ENCODE measurements at regions not wholly inside any gene's neighbourhood (a gene's known extent, or its start where the extent isn't known, plus 50 kb on each side); places are given as distances from the start of the nearest gene placed in this dataset.

DNA sequence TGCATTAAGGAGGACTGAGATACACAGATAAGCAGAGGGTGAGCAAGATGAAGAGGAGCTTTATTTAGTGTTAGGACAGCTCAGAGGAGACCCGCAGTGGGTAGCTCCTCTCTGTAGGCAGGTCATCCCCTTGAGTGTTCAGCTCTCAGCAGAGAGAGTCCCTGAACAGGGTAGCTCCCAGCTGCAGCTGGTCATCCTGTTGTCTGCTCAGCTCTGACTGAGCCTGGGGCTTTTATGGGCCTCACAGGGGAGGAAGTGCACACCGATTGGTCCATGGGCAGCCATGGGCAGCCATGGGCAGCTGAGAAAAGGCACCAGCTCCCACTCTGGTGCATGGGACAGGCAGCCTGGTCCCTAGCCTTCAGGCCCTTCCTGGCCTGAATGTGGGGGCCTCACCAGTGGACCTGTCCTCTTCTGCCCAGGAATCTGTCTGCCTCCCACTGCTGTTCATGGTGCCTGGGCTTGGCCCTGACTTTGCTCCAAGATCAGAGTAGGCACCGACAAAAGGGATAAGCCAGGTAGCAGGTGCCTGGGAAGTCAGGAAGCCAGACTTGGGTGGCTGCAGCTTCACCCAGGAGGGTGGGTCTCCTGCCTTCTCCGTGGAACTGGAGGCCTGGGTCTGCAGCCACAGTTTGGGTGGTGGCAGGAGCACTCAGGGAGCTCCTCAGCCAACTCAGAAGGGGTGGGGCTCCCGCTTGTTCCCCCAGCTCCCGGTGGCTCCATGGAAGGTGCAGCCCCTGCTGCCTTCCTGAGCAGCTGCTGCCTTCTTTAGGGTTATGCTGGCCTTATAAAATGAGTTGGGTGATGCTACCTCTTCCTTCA lies 54.7 kb downstream of the MYEOV start:
- DNase-seq (ENCODE audit: low spot score): no peak
- TF ChIP-seq, protein P1, sequence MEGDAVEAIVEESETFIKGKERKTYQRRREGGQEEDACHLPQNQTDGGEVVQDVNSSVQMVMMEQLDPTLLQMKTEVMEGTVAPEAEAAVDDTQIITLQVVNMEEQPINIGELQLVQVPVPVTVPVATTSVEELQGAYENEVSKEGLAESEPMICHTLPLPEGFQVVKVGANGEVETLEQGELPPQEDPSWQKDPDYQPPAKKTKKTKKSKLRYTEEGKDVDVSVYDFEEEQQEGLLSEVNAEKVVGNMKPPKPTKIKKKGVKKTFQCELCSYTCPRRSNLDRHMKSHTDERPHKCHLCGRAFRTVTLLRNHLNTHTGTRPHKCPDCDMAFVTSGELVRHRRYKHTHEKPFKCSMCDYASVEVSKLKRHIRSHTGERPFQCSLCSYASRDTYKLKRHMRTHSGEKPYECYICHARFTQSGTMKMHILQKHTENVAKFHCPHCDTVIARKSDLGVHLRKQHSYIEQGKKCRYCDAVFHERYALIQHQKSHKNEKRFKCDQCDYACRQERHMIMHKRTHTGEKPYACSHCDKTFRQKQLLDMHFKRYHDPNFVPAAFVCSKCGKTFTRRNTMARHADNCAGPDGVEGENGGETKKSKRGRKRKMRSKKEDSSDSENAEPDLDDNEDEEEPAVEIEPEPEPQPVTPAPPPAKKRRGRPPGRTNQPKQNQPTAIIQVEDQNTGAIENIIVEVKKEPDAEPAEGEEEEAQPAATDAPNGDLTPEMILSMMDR (IDR thresholded peaks at IDR 0.05): no peak
- no peak for ATAC-seq (ENCODE audit: low FRiP score)

DNA sequence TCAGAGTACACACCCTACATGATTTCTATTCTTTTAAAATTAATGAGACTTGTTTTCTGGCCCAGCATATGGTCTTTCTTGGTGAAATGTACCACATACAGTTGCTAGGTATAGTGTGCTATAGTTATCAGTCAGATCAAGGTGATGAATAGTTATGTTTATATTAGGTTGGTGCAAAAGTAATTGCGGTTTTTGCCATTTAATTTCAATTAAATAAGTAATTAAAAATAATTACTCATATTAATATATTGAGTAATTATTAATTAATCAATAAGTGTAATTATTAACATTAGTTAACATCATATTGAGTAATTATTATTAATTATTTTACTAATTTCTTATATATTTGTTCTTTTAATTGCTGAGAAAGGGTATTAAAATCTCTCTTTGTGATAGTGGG lies 56.1 kb downstream of the MYEOV start:
- TF ChIP-seq, protein P1 (IDR thresholded peaks at IDR 0.05): no peak
- DNase-seq (ENCODE audit: low spot score): no peak
- no peak for ATAC-seq (ENCODE audit: low FRiP score)

DNA sequence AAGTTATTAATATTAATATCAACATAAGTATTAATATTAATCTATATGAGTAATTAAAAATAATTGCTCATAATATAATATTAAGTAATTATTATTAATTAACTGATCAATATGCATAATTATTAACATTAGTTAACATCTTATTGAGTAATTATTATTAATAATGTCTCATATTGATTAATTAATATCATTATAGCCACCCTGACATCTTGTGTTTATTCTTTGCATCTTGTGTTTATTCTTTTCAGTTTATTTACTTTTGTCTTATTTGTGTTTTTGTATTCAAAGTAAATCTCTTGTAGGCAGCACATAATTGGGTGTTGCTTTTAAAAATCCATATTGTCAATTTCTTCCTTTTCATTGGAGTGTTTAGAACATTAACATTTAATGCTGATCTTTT lies 56.6 kb downstream of the MYEOV start:
- DNase-seq (ENCODE audit: low spot score) (no peak), ATAC-seq (ENCODE audit: low FRiP score) (no peak)
- TF ChIP-seq, protein P1 (IDR thresholded peaks at IDR 0.05): no peak

DNA sequence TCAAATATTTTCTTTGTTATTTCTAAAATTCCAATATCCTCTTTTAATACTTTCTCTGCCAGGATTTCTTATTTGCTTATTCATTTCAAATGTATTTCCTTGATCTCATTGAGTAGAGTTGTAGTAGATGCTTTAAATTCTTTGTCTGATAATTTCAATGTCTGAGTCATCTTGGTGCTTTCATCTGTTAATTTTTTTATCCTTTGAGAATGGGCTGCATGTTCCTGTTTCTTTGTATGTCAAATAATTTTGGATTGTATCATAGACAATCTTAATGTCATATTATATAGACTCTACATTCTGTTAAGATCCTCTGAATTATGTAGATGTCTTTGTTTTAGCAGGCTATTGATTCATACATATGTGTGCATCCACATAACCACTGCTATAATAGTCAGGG lies 57.5 kb downstream of the MYEOV start:
- TF ChIP-seq, protein P1 (IDR thresholded peaks at IDR 0.05): no peak
- ATAC-seq (ENCODE audit: low FRiP score) (no peak), DNase-seq (ENCODE audit: low spot score) (no peak)

DNA sequence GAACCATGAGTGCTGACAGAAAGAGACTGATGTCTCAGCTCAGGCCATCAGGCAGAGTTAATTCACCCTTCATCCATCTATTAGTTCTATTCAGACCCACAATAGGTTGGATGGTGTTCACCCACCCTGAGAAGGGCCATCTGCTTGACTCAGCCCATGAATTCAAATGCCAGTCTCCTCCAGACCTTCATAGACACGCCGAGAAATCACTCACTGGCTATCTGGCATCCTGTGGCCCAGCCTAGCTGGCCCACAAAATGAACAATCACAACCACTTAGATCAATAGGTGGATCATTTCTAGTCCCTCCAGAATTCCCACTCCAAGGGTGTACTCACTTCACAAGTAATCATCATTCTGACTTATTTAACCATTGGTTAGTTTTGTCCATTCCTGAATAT lies 58.2 kb downstream of the MYEOV start:
- TF ChIP-seq, protein P1 (IDR thresholded peaks at IDR 0.05): no peak
- DNase-seq (ENCODE audit: low spot score) (no peak), ATAC-seq (ENCODE audit: low FRiP score) (no peak)

DNA sequence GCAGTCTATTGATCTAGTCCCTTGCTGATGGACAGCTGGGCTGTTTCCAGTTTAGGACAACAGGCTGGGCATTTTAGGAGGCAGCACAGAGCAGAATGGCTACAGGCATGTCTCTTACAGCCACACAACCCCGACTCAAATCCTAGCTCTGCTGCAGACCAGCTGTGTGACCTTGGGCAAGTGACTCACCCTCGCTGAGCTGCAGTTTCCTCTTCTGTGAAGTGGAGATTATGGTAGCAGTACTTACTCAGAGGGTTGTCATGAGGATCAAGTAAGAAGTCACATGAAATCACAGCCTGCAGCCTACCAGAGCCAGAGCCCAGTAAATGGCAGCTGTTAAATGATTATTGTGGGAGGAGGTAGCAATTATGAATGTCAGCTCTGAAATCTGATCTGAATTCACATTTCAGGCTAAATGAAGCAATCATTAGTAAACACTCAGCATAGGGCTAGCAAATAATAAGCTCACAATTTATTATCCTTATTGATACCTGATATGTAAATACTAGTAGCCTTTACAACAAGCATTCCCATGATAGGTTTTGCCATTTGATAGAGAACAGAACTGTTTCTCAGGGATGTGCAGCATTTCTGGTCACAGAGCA lies 58.9 kb downstream of the MYEOV start:
- no peak for ATAC-seq (ENCODE audit: low FRiP score)
- DNase-seq (ENCODE audit: low spot score): no peak
- TF ChIP-seq, protein P1 (IDR thresholded peaks at IDR 0.05): no peak
